WTC11 (cell line): ENCODE measurements at regions not wholly inside any gene's neighbourhood (a gene's known extent, or its start where the extent isn't known, plus 50 kb on each side); places are given as distances from the start of the nearest gene placed in this dataset.

Source experiments
- CTCF ChIP-seq: fragments of 200-600 bp; IDR thresholded peaks from 2 replicates; pipeline ENCODE4 v1.8.0; 2022; ENCODE audit warnings: antibody characterized with exemption
- GABPB1 ChIP-seq: sonication (generic); formaldehyde crosslinking; IDR thresholded peaks from 2 replicates; pipeline ENCODE4 v1.8.1; 2023; ENCODE audit warnings: mild to moderate bottlenecking, missing genetic modification reagents
- JUN ChIP-seq: sonication (generic); formaldehyde crosslinking; IDR thresholded peaks from 2 replicates; pipeline ENCODE4 v1.8.0; 2023; ENCODE audit warnings: mild to moderate bottlenecking, missing genetic modification reagents
- MLX ChIP-seq: sonication (generic); formaldehyde crosslinking; IDR thresholded peaks from 2 replicates; pipeline ENCODE4 v1.8.1; 2023; ENCODE audit warnings: mild to moderate bottlenecking, missing genetic modification reagents, moderate library complexity
- RELA ChIP-seq: sonication (generic); formaldehyde crosslinking; IDR thresholded peaks from 2 replicates; pipeline ENCODE4 v1.8.1; 2022; ENCODE audit warnings: missing genetic modification reagents, mild to moderate bottlenecking, borderline replicate concordance
- ZNF121 ChIP-seq: sonication (generic); formaldehyde crosslinking; IDR thresholded peaks from 2 replicates; pipeline ENCODE4 v1.8.0; 2023; ENCODE audit warnings: missing genetic modification reagents
- TF ChIP-seq, protein P1 (sequence below): sonication (generic); formaldehyde crosslinking; IDR thresholded peaks from 2 replicates; pipeline ENCODE4 v1.8.0; 2022; ENCODE audit warnings: mild to moderate bottlenecking, missing genetic modification reagents

GRCh38 chr10:128382225-128382624 lies 256.0 kb upstream of the MKI67 start:
- TF ChIP-seq RELA (CRISPR knock-in tag): no peak
- no peak for TF ChIP-seq CTCF
- no peak for TF ChIP-seq GABPB1 (CRISPR knock-in tag)
- TF ChIP-seq, protein P1, sequence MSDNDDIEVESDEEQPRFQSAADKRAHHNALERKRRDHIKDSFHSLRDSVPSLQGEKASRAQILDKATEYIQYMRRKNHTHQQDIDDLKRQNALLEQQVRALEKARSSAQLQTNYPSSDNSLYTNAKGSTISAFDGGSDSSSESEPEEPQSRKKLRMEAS (CRISPR knock-in tag): no peak
- TF ChIP-seq JUN (CRISPR knock-in tag): no peak
- no peak for TF ChIP-seq MLX (CRISPR knock-in tag)
- no peak for TF ChIP-seq ZNF121 (CRISPR knock-in tag)
